GM12875 (cell line): ENCODE measurements at regions not wholly inside any gene's neighbourhood (a gene's known extent, or its start where the extent isn't known, plus 50 kb on each side); places are given as distances from the start of the nearest gene placed in this dataset.

Experiments
- H3K4me3 ChIP-seq: one replicate; pipeline ENCODE4 v1.5.1; 2011; ENCODE audit warnings: low read depth, low read length, control low read depth
- CTCF ChIP-seq: IDR thresholded peaks from 2 replicates; pipeline ENCODE4 v1.5.1; 2011; ENCODE audit warnings: low read depth, mild to moderate bottlenecking, control low read depth, inconsistent platforms, low read length, moderate library complexity, borderline replicate concordance; ENCODE audit not compliant: insufficient read depth

- H3K4me3 ChIP-seq, result no peak overlapping the region
- no peak for TF ChIP-seq CTCF
Measured at GRCh38 chr1:218575079-218575478, 229.9 kb downstream of the TGFB2 start.

- no peak overlapping the region for H3K4me3 ChIP-seq
- no peak for TF ChIP-seq CTCF
Measured at GRCh38 chr1:218575856-218576255, 230.7 kb downstream of the TGFB2 start.

GRCh38 chr1:218582646-218583045 lies 237.5 kb downstream of the TGFB2 start:
- no peak overlapping the region for H3K4me3 ChIP-seq
- no peak for TF ChIP-seq CTCF

- no peak for TF ChIP-seq CTCF
- H3K4me3 ChIP-seq, result no peak overlapping the region
Measured at GRCh38 chr1:218584418-218585155, 239.5 kb downstream of the TGFB2 start.

GRCh38 chr1:218585511-218586184 lies 240.5 kb downstream of the TGFB2 start:
- H3K4me3 ChIP-seq, result no peak overlapping the region
- TF ChIP-seq CTCF, result no peak

- no peak overlapping the region for H3K4me3 ChIP-seq
- TF ChIP-seq CTCF, result no peak
Measured at GRCh38 chr1:218587900-218588299, 242.8 kb downstream of the TGFB2 start.
